Mucosa of rectum (tissue), 2 donors: ENCODE measurements at regions not wholly inside any gene's neighbourhood (a gene's known extent, or its start where the extent isn't known, plus 50 kb on each side); places are given as distances from the start of the nearest gene placed in this dataset.

Experiments used
- H3K27ac ChIP-seq, 2 donors: one replicate each; pipeline ENCODE4 v1.7.0; 2013; ENCODE audit warnings: inconsistent platforms in 2 of 2, low read depth in 2 of 2, low read length in 2 of 2
- H3K27me3 ChIP-seq, 2 donors: one replicate each; pipeline ENCODE4 v1.7.0; 2013; ENCODE audit warnings: low read length in 2 of 2; ENCODE audit not compliant: control insufficient read depth in 2 of 2, insufficient read depth in 2 of 2
- H3K36me3 ChIP-seq, 2 donors: one replicate each; pipeline ENCODE4 v1.7.0; 2013; ENCODE audit warnings: low read length in 2 of 2; ENCODE audit not compliant: control insufficient read depth in 2 of 2, insufficient read depth in 2 of 2
- H3K4me1 ChIP-seq, 2 donors: one replicate each; pipeline ENCODE4 v1.7.0; 2013; ENCODE audit warnings: low read length in 2 of 2, mild to moderate bottlenecking in 1 of 2; ENCODE audit not compliant: control insufficient read depth in 2 of 2, insufficient read depth in 2 of 2
- H3K4me3 ChIP-seq, 2 donors: one replicate each; pipeline ENCODE4 v1.7.0; 2013; ENCODE audit warnings: low read length in 2 of 2
- H3K9ac ChIP-seq, 2 donors: one replicate each; pipeline ENCODE4 v1.7.0; 2013; ENCODE audit warnings: low read length in 2 of 2, low read depth in 1 of 2, mild to moderate bottlenecking in 1 of 2
- H3K9me3 ChIP-seq, 2 donors: one replicate each; pipeline ENCODE4 v1.7.0; 2013; ENCODE audit warnings: low read length in 2 of 2; ENCODE audit not compliant: control insufficient read depth in 2 of 2
- donor health status: healthy.
- donor health status: Normal muscosa, but diverticular disease.

DNA sequence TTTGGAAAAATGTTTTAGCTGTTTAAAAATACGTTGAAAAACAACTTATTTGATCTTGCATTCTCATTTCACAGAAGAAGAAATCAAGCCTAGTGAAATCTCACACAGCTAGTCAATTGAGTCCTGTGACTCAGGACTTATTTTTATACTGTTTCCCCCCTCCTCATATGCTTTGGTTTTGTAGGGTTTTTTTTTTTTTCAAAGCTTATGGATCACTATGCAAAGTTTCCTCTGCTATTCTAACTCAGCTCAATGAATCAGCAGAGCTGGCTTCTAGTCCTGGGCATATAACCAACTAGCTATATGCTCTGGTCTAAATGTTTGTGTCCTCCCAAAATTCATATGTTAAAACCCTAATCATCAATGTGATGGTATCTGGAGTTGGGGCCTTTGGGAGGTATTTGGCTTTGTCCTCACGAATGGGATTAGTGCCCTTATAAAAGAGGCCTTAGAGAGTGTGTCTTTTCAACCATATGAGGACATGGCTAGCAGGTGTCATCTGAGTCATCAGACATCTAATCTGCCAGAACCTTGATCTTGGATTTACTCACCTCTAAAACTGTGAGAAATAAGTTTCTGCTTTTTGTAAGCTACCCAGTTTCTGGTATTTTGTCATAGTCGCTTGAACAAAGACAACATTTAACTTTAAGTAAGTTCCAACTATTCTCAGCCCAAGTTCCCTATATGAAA, 317.2 kb upstream of the C1orf87 start:
- Histone ChIP-seq H3K27me3 (no peaks in the 10 kb centered on the region), H3K9ac (no peak overlapping the region), H3K36me3 (no peaks in the 10 kb centered on the region), H3K4me1 (no peaks in the 10 kb centered on the region), H3K27ac (no peak overlapping the region), H3K9me3 (no peaks in the 10 kb centered on the region), H3K4me3 (no peak overlapping the region)

DNA sequence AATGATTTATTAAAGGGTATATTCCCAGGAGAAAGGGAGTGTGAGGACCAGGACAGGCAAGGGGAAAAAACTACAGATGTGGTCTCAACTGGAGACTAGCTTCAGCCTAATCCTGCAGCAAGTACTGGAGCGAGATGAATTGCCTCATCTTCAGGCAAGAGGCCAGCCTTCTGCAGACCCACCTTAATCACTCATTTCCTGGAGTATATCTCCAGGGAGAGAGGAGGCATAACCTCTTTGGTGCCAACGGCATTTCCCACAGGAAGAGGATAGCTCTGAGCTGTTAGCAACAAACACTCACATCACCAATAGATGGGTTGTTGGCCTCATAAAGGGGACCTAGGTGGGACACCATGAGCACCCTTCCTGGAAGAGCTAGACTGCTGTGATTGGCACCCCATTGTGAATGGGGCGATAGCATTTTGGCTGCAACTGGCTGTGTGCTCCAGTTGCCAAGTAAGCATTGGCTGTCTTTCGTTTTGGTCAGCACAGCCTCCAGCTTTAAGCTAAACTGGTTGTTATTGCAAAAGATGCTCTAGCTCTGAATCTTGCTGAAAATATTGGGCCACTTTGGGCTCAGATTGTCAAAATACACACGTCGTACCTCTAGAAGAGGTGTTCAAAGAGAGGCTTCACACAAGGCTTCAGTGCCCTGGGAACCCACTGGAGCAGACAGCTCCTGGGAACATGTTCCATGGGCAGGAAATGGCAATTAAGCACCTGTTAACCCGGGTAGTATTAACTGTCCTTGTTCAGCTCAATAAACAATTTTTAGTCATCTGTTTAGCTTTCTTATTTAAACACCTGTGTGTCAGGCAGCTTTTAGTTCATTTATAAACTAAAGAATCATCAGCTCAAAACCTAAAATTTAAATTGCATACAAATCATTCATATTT, 314.8 kb upstream of the C1orf87 start:
- no peaks in the 10 kb centered on the region for H3K9me3 ChIP-seq
- H3K4me3 ChIP-seq: no peak overlapping the region
- H3K4me1 ChIP-seq: no peaks in the 10 kb centered on the region
- no peaks in the 10 kb centered on the region for H3K27me3 ChIP-seq
- H3K27ac ChIP-seq: no peak overlapping the region
- H3K9ac ChIP-seq: no peak overlapping the region
- H3K36me3 ChIP-seq: no peaks in the 10 kb centered on the region

DNA sequence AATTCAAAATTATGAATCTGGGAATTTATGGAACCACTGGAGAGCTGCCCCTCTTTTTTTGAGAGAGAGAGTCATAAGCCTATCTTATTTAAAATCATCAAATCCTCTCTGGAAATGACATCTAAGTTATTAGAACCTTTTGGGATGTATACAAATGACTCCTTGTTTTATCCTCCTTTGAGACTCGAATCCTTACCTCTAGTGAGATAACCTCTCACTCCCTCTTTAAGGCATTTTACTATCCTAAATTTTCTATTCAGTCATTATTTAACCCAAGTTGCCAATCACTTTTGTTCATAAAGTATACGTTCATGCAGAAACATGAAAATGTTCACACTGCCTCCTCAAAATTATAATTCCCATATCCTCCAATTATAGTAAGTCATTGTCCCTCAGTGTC, 313.6 kb upstream of the C1orf87 start:
- H3K4me3 ChIP-seq: no peak overlapping the region
- H3K27ac ChIP-seq: no peak overlapping the region
- H3K36me3 ChIP-seq: no peaks in the 10 kb centered on the region
- H3K27me3 ChIP-seq: no peaks in the 10 kb centered on the region
- H3K4me1 ChIP-seq: no peaks in the 10 kb centered on the region
- H3K9me3 ChIP-seq: no peaks in the 10 kb centered on the region
- H3K9ac ChIP-seq: no peak overlapping the region

DNA sequence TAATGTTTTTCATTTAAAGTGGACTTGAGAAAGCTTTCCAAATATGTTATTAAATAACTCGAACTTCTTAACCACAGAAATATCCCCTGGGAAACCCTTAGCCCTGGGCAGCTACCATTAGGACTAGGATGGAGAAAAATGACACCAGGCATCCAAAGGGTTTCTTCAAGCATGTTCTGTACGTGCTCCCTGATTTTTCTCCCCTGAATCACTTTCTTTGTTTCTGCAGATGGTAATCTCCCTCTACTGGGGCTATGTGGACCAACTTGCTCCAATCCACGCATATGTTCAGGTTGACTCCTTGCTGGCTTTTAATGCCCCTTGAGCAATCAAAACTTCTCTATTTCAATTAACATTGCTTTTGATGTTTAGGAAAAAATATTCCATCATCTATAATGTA, 312.7 kb upstream of the C1orf87 start:
- H3K27ac ChIP-seq: no peak overlapping the region
- H3K9me3 ChIP-seq: no peaks in the 10 kb centered on the region
- H3K9ac ChIP-seq: no peak overlapping the region
- no peaks in the 10 kb centered on the region for H3K4me1 ChIP-seq
- H3K4me3 ChIP-seq: no peak overlapping the region
- H3K27me3 ChIP-seq: no peaks in the 10 kb centered on the region
- no peaks in the 10 kb centered on the region for H3K36me3 ChIP-seq

DNA sequence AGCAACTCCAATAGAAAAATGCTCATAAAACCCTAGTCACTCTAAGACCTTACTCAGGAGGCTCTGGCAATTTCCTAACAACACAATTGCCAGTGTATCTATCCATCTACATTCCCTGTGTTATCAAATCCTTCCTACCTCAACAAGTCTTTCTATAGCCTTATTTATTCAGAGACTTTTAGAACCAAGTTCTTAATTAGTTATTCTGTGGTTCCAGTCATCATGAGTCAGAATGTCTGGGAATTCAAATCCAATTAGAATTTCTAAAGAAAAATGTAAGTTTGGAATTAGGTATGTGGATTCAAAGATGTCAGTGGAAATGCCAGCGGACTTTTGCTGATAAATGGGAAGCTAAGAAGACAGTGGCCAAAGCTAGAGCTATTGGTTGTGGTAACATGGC, 302.6 kb upstream of the C1orf87 start:
- Histone ChIP-seq H3K9ac (no peak overlapping the region), H3K9me3 (no peaks in the 10 kb centered on the region), H3K27me3 (no peaks in the 10 kb centered on the region), H3K36me3 (no peaks in the 10 kb centered on the region), H3K27ac (no peak overlapping the region), H3K4me3 (no peak overlapping the region), H3K4me1 (no peaks in the 10 kb centered on the region)

DNA sequence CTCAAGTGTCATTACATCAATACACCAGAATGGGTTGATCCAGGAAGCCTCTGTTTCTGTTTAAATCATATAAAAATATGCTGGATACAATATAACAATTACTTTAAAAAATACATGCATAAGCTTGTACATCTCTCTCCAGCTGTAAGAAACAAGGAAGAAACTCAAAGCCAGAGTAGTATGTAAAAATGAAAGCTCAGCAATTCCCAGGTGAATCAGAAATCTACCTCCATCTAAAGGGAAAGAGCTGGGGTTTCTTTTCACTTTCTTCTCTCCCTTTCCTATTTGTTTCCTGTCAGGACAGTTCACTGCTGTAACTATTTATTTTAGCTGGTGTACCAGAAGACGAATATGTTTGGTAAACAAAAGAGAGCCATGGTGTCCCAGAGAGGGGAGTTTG, 301.0 kb upstream of the C1orf87 start:
- Histone ChIP-seq H3K27me3 (no peaks in the 10 kb centered on the region), H3K4me3 (no peak overlapping the region), H3K9ac (no peak overlapping the region), H3K27ac (no peak overlapping the region), H3K4me1 (no peaks in the 10 kb centered on the region), H3K36me3 (no peaks in the 10 kb centered on the region), H3K9me3 (no peaks in the 10 kb centered on the region)

DNA sequence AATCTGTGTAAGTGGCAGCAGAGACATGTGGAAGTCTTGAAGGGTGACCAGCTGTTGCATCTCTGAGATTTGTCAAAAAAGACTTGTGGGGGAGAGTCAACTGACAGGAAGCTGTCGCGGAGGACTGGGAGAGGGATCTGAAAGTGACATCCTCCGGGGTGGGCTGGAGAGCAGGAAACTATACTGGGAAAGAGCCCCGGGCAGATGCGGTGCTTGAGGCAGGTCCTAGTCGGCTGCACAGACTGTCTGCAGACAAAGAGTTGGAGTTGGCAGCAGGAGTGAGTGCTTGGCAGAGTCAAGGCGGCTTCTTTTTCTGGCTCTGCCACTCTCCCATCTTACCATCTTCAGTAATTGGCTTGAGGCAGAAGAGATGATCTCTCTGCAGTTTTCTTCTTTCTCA, 294.0 kb upstream of the C1orf87 start:
- Histone ChIP-seq H3K4me3 (no peak overlapping the region), H3K36me3 (no peaks in the 10 kb centered on the region)

DNA sequence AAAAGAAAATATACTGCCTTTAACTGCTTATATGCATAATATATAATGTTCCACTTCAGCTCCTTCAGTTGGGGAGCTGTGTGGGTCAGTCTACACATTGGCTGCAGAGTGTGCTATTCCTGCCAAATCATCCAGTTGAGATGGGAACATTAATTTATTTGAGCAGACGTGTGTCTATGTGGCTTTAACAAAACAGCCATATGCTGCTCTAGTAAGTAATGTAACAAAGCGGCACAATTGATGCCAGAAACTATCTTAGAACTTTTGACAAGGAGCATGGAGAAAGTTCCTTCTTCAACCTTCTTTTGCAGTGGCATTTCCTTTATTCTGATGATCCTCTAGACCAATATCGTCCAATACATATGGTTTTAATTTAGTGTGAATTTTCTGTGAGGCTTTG, 285.9 kb upstream of the C1orf87 start:
- Histone ChIP-seq H3K27me3 (no peaks in the 10 kb centered on the region), H3K27ac (no peak overlapping the region), H3K4me1 (no peaks in the 10 kb centered on the region), H3K9ac (no peak overlapping the region), H3K36me3 (no peaks in the 10 kb centered on the region), H3K9me3 (no peaks in the 10 kb centered on the region), H3K4me3 (no peak overlapping the region)

More for the DNA sequence above, 294.0 kb upstream of the C1orf87 start:
- Histone ChIP-seq H3K4me1 (no peaks in the 10 kb centered on the region), H3K27ac (no peak overlapping the region), H3K27me3 (no peaks in the 10 kb centered on the region), H3K9me3 (no peaks in the 10 kb centered on the region), H3K9ac (no peak overlapping the region)

DNA sequence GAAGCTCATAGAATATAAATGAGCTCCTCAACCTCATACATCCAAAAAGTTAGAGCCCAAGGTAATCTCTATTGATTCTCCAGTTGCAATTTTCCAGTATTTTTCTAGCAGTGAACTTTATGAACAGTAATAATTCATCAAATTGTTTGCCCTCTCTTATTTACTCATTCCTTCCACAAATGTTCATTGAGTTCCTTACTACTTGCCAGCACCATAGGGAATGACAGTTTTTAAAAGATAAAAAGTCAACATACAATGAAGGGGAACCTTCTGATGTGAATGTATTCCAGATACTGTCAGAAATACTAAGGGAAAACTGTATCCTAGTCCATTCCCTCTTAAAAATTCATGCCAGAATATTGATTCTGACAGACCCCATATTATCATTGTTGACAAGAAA, 277.0 kb upstream of the C1orf87 start:
- H3K27me3 ChIP-seq: no peaks in the 10 kb centered on the region
- H3K36me3 ChIP-seq: no peaks in the 10 kb centered on the region
- H3K4me3 ChIP-seq: no peak overlapping the region
- no peaks in the 10 kb centered on the region for H3K9me3 ChIP-seq
- no peak overlapping the region for H3K9ac ChIP-seq
- H3K4me1 ChIP-seq: no peaks in the 10 kb centered on the region
- H3K27ac ChIP-seq: no peak overlapping the region

DNA sequence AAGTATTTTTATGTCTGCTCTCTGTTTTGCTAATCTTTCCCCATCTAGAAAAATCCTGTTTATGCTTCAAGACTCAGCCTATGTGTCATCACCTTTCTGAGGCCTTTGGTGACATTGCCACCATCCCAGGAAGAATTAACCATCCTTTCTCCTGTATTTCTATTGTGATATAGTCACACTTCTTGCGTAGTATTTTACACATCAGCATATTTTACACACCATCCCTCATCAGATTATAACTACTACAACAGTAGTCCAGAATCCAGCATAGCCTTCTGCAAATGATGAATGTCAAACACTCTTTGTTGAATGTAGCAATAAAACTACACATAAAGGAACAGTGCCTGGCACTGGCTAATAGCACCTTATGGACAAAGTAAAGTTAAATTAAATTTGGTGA, 275.3 kb upstream of the C1orf87 start:
- H3K27me3 ChIP-seq: no peaks in the 10 kb centered on the region
- H3K9me3 ChIP-seq: no peaks in the 10 kb centered on the region
- H3K27ac ChIP-seq: no peak overlapping the region
- H3K9ac ChIP-seq: no peak overlapping the region
- H3K4me3 ChIP-seq: no peak overlapping the region
- no peaks in the 10 kb centered on the region for H3K4me1 ChIP-seq
- no peaks in the 10 kb centered on the region for H3K36me3 ChIP-seq
